ENCODE measurements at regions not wholly inside any gene's neighbourhood (a gene's known extent, or its start where the extent isn't known, plus 50 kb on each side); places are given as distances from the start of the nearest gene placed in this dataset.
"Not testable (repeated sequence)": the region's sequence is repeated elsewhere in the genome, so short reads cannot be mapped to it uniquely, and the experiment has no call there.

- no peak for DNase-seq
These were observed 862.2 kb upstream of the LRATD1 start for GRCh38 chr2:13770279-13770678.

GRCh38 chr2:13779996-13780395 is 852.5 kb upstream of the LRATD1 start:
- no peak for DNase-seq

GRCh38 chr2:13791019-13791547 is 841.4 kb upstream of the LRATD1 start:
- no peak for DNase-seq

GRCh38 chr2:13806539-13806938 is 826.0 kb upstream of the LRATD1 start:
- no peak for DNase-seq

GRCh38 chr2:13813236-13813635 is 819.3 kb upstream of the LRATD1 start:
- DNase-seq, result no peak

- DNase-seq, result no peak
These were observed 814.5 kb upstream of the LRATD1 start for GRCh38 chr2:13818002-13818401.

- DNase-seq, result no peak
These were observed 812.6 kb upstream of the LRATD1 start for GRCh38 chr2:13819896-13820295.

- DNase-seq, result no peak
These were observed 811.1 kb upstream of the LRATD1 start for GRCh38 chr2:13821255-13821880.

GRCh38 chr2:13822365-13822764 is 810.2 kb upstream of the LRATD1 start:
- DNase-seq, result no peak

GRCh38 chr2:13826314-13826853 is 806.1 kb upstream of the LRATD1 start:
- DNase-seq, result no peak

- DNase-seq, result no peak
These were observed 773.9 kb upstream of the LRATD1 start for GRCh38 chr2:13858626-13859025.

GRCh38 chr2:13868275-13868674 is 764.2 kb upstream of the LRATD1 start:
- not testable (repeated sequence) for DNase-seq

GRCh38 chr2:13876491-13877037 is 756.0 kb upstream of the LRATD1 start:
- no peak for DNase-seq

- no peak for DNase-seq
These were observed 754.9 kb upstream of the LRATD1 start for GRCh38 chr2:13877571-13877970.

- DNase-seq, result no peak
These were observed 748.1 kb upstream of the LRATD1 start for GRCh38 chr2:13884291-13884976.

- DNase-seq, result no peak
These were observed 731.0 kb upstream of the LRATD1 start for GRCh38 chr2:13901526-13901925.

GRCh38 chr2:13905831-13906230 is 726.7 kb upstream of the LRATD1 start:
- DNase-seq, result no peak

GRCh38 chr2:13916066-13916465 is 716.5 kb upstream of the LRATD1 start:
- no peak for DNase-seq

GRCh38 chr2:13917958-13918357 is 714.6 kb upstream of the LRATD1 start:
- DNase-seq, result no peak

GRCh38 chr2:13919981-13920382 is 712.5 kb upstream of the LRATD1 start:
- no peak for DNase-seq

GRCh38 chr2:13921245-13921644 is 711.3 kb upstream of the LRATD1 start:
- no peak for DNase-seq

- DNase-seq, result no peak
These were observed 708.7 kb upstream of the LRATD1 start for GRCh38 chr2:13923823-13924222.

GRCh38 chr2:13942111-13942510 is 690.4 kb upstream of the LRATD1 start:
- no peak for DNase-seq

- DNase-seq, result no peak
These were observed 681.8 kb upstream of the LRATD1 start for GRCh38 chr2:13950761-13951160.
